SJSA1 (cell line): ENCODE measurements at regions not wholly inside any gene's neighbourhood (a gene's known extent, or its start where the extent isn't known, plus 50 kb on each side); places are given as distances from the start of the nearest gene placed in this dataset.

Experiments used
- DNase-seq, 2 experiments: peaks; one replicate each; pipeline ENCODE4 v3.0.0-alpha.2; 2015 to 2020; ENCODE audit warnings: low spot score in 2 of 2, low read depth in 1 of 2
- H3K27ac ChIP-seq: fragments of 250-450 bp; sonication (Bioruptor Pico); 2 replicates; pipeline ENCODE4 v1.5.1; 2020; ENCODE audit warnings: mild to moderate bottlenecking, moderate library complexity
- H3K27me3 ChIP-seq: fragments of 250-450 bp; sonication (Bioruptor Pico); replicated peaks from 2 replicates; pipeline ENCODE4 v1.5.1; 2020; ENCODE audit warnings: mild to moderate bottlenecking, moderate library complexity
- H3K36me3 ChIP-seq: fragments of 250-450 bp; sonication (Bioruptor Pico); 2 replicates; pipeline ENCODE4 v1.5.1; 2020; ENCODE audit warnings: mild to moderate bottlenecking
- H3K4me1 ChIP-seq: fragments of 250-450 bp; sonication (Bioruptor Pico); replicated peaks from 2 replicates; pipeline ENCODE4 v1.6.1; 2021; ENCODE audit warnings: mild to moderate bottlenecking
- H3K4me3 ChIP-seq: fragments of 250-450 bp; sonication (Bioruptor Pico); 2 replicates; pipeline ENCODE4 v1.5.1; 2020; ENCODE audit warnings: mild to moderate bottlenecking
- H3K9me3 ChIP-seq: fragments of 250-450 bp; sonication (Bioruptor Pico); replicated peaks from 2 replicates; pipeline ENCODE4 v1.5.1; 2020; ENCODE audit warnings: mild to moderate bottlenecking

DNA sequence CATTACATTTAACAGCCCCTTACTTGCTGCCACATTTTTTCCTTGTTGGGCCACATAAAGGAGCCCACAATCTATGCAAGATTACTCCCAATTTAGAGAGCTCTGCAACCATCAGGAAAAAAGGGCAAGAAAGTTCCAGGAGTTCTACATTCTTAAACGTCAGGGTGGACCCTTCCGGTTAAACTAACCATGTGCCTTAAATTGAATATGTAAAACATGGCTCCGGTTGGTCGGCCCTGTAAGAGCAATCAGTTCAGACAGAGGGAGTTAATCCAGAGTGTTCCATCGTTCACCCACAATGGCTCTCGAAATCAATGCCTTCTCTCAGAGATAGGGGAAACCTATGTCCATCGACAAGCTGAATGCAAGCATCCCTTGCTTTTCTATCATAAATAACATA, 253.7 kb upstream of the PFKP start:
- Histone ChIP-seq H3K27me3 (peaks cover 33% of the 10 kb centered on the region), H3K4me1 (no peaks in the 10 kb centered on the region), H3K4me3 (no peak overlapping the region), H3K9me3 (no peaks in the 10 kb centered on the region), H3K27ac (no peak overlapping the region), H3K36me3 (no peaks in the 10 kb centered on the region)
- DNase-seq: no peak

DNA sequence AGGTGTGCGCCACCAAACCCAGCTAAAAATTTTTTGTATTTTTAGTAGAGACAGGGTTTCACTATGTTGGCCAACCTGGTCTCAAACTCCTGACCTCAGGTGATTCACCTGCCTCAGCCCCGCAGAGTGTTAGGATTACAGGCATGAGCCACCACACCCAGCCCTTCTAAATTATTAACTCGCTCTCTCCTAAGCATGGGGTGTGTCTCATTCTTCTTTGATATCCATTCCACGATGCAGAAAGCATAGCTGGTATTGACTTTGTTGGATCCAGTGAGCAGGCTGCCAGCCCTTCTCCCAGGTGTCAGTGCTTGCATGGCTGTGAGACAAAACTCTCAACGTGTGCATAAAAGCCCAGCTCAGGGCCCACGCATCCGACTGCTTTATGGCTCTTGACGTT, 254.1 kb upstream of the PFKP start:
- no peak overlapping the region for H3K27ac ChIP-seq
- H3K36me3 ChIP-seq: no peaks in the 10 kb centered on the region
- no peak overlapping the region for H3K4me3 ChIP-seq
- peaks cover 32% of the 10 kb centered on the region for H3K27me3 ChIP-seq
- no peak for DNase-seq
- H3K9me3 ChIP-seq: no peaks in the 10 kb centered on the region
- H3K4me1 ChIP-seq: no peaks in the 10 kb centered on the region

DNA sequence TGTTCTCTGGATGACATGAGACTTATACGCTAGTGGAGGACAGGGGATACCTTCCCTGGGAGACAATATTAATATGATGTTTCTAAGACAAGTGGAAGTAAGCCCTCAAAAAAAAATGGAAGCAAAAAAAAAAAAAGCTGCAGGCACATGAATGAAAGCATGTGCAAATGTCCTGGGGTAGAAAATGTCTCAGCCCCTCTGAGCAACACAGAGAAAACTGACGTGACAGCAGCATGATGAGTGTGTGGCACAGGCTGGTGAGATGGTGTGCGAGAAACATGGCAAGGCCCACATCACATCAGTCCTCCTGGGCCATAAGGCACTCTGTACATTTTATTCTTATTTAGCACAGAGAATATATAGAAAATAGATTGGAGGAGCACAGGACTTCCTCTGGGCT, 254.7 kb upstream of the PFKP start:
- no peaks in the 10 kb centered on the region for H3K9me3 ChIP-seq
- DNase-seq: no peak
- H3K27me3 ChIP-seq: peaks cover 30% of the 10 kb centered on the region
- no peak overlapping the region for H3K27ac ChIP-seq
- no peaks in the 10 kb centered on the region for H3K4me1 ChIP-seq
- H3K4me3 ChIP-seq: no peak overlapping the region
- H3K36me3 ChIP-seq: no peaks in the 10 kb centered on the region

DNA sequence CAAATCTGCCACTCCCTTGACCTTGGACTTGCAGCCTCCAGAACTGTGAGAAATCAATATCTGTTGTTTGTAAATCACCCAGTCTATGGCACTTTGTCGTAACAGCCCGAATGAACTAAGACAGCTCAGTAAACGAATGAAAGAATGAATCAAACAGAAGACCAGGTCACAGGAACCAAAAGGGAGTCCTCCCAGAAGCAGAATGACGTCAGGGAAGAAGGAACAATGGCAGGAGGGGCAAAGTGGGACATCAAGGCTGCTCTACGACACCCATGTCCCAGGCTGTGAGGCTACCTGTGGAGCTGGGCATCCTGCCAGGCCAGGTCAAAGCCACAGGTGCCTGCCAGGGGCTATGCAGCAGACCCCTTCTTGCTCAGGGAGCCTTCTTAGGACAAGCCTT, 267.2 kb upstream of the PFKP start:
- Histone ChIP-seq H3K4me1 (no peaks in the 10 kb centered on the region), H3K27me3 (peaks cover 3% of the 10 kb centered on the region; the same call in 1 of the 2 replicates), H3K4me3 (no peak overlapping the region), H3K27ac (no peak overlapping the region), H3K9me3 (no peaks in the 10 kb centered on the region), H3K36me3 (no peaks in the 10 kb centered on the region)
- no peak for DNase-seq

DNA sequence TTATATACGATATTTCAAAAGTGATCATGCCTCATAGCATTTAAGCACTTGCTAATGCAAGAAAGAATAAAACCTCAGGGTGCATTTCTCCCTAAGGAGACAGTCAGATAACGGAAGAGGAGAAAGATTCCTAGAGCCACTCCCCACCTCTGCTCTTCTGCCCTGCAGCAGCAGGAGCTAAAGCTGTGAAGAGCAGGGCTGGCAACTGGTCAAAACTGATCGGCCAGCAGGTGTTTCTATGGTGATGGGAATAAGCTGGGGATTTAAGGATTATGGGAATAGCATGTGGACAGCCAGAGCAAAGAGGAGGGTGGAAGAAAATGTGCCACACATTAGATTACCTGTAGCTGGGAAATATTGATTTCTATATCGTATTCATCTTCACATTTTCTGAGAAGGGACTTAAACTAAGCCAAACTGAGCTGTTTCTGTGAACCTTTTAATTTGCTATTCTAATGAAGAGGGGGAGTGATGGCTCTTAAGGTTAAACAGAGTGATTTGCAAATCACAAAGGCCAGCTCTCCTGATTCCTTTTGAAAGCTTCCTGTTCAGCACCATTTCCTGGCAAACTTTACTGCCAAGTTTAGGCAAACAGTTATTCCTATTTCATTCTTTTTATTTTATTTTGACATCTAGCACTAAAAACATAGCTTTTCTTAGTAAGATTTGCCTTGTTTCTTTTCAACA, 268.9 kb upstream of the PFKP start:
- Histone ChIP-seq H3K27me3 (peaks cover 3% of the 10 kb centered on the region; the same call in 1 of the 2 replicates), H3K4me3 (no peak overlapping the region), H3K9me3 (no peaks in the 10 kb centered on the region), H3K27ac (no peak overlapping the region), H3K4me1 (no peaks in the 10 kb centered on the region), H3K36me3 (no peaks in the 10 kb centered on the region)
- DNase-seq: no peak

DNA sequence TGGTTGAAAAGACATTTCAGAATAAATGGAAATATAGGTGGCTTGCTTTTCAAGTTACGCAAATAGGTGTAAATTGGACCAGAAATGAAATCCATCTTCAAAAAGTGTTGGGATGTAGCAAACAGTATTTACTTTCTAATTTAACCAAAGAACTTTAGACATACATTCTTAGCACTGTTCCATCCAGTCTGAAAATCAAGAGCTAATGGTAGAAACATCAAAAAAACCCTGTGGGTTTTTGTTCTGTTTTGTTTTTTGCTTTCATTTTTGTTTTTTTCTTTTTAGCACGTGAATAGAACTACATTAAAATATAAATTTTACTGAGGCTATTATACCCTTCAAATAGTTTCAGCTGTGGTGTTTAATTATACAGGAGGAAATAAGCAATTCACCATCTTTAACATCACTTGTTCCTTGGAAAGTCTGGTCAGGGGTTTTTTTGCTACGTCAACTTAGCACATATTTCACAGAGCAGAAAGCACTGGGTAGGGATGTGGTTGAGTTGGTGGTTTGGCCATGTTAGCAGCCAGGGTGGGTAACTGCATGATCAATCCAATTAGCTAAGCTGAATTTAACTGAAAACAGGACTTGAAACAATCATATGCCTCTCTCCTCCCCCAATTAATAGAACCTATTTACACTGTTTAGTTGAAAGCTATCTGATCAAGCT, 275.4 kb upstream of the PFKP start:
- Histone ChIP-seq H3K4me3 (no peak overlapping the region), H3K9me3 (no peaks in the 10 kb centered on the region)

DNA sequence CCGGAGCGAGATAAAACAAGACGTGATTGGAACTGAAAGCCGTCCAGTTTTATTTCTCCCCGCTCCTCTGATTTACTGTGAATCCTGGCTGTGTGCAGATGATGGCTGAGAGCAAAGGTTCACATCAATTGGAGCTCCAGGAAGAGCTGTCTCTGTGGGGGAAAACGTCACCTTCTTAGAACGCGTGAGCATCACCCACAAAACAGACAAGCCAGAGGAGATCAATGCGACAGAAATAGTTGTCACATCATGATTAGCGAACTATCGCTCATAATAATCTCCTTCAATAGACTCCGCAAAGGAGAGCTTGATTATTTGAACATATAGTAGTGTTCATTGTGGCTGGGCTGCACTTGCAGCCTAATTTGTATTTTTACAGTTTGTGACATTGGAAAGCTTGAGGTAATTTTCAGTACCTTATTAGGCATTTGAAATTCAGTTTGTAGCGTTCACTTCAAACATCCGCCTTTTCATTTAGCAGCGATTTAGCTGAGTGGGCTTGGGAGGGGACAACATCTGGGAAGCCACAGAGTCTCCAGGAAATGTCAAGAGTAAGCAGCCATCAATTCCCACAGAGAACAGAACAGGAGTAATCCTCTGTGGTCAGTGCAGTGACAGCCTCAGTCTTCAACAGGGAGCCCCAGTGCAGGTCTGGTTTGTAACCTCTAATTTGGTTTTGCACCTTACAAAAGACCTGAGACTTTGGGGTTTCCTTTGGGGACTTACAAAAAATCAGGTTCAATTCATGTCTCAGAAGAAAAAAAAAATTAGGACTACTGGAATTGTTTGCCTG, 276.8 kb upstream of the PFKP start:
- Histone ChIP-seq H3K27me3 (peaks cover 26% of the 10 kb centered on the region), H3K4me3 (no peak overlapping the region), H3K27ac (no peak overlapping the region), H3K36me3 (no peaks in the 10 kb centered on the region), H3K9me3 (no peaks in the 10 kb centered on the region), H3K4me1 (no peaks in the 10 kb centered on the region)
- no peak for DNase-seq

More for the DNA sequence above, 275.4 kb upstream of the PFKP start:
- H3K27me3 ChIP-seq: peaks cover 22% of the 10 kb centered on the region
- H3K36me3 ChIP-seq: no peaks in the 10 kb centered on the region
- H3K4me1 ChIP-seq: no peaks in the 10 kb centered on the region
- no peak for DNase-seq
- H3K27ac ChIP-seq: no peak overlapping the region

DNA sequence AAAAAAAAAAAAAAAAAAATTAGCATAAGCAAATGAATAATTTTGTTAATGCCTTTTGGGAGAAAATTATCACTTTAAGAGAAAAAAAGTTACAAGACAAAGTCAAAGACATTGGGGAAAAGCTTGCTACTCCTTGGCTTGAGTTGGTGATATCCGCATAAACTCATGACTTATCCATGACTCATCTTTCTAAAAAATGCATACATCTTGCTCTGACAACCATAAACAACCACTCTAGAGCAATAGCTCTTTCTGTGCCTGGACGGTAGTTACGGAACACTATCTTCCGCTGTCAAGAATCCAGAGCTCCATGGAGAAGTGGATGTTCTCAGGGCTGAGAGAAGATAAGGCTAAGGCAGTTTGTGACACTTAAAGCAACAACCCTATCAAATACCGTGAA, 281.1 kb upstream of the PFKP start:
- Histone ChIP-seq H3K4me1 (no peaks in the 10 kb centered on the region), H3K27ac (no peak overlapping the region), H3K4me3 (no peak overlapping the region), H3K36me3 (no peaks in the 10 kb centered on the region), H3K27me3 (peaks cover 21% of the 10 kb centered on the region), H3K9me3 (0 out of 2 replicates have a peak, but pooled peaks cover 3% of the 10 kb centered on the region)
- no peak for DNase-seq

DNA sequence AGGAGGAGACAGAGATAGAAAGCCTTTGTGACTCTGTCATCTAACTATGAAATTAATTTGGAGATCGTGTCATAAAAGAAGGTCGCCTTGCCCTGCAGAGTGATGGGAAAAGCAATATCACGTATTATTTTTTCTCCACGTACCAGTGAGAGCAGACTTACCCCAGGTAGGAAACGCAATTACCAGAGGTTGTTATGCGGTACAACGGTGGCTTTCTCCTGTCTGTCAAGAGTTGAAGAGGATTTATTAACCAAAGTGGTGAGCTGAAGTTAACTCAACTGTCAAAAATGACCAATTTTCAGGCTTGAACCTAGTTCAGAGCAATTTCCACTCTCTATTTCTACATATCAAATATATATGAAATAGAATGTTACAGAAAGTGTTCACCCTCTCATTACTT, 282.6 kb upstream of the PFKP start:
- no peak overlapping the region for H3K4me3 ChIP-seq
- H3K9me3 ChIP-seq: 0 out of 2 replicates have a peak, but pooled peaks cover 3% of the 10 kb centered on the region
- H3K36me3 ChIP-seq: no peaks in the 10 kb centered on the region
- no peaks in the 10 kb centered on the region for H3K4me1 ChIP-seq
- no peak for DNase-seq
- H3K27me3 ChIP-seq: peaks cover 30% of the 10 kb centered on the region
- no peak overlapping the region for H3K27ac ChIP-seq

DNA sequence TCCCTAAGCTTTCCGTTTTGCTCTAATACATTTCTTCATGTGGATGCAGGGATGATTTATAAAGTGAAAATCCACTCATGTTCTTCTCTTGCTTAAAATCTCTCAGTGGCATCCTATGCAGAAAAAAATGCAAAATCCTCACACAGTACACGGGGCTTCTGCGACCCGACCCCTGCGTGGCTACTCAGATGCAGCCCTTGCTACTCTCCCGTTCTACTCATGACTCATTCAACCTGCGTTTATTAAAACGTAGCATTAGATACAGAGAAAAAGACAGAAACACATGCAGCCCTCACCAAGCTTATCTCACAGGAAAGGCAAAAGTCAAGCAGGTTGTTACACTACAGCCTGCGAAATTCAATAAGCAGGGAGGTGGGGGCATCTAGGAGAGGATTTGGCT, 284.4 kb upstream of the PFKP start:
- peaks cover 20% of the 10 kb centered on the region for H3K27me3 ChIP-seq
- no peaks in the 10 kb centered on the region for H3K4me1 ChIP-seq
- H3K9me3 ChIP-seq: 0 out of 2 replicates have a peak, but pooled peaks cover 3% of the 10 kb centered on the region
- no peak overlapping the region for H3K4me3 ChIP-seq
- H3K36me3 ChIP-seq: no peaks in the 10 kb centered on the region
- H3K27ac ChIP-seq: no peak overlapping the region
- DNase-seq: no peak

DNA sequence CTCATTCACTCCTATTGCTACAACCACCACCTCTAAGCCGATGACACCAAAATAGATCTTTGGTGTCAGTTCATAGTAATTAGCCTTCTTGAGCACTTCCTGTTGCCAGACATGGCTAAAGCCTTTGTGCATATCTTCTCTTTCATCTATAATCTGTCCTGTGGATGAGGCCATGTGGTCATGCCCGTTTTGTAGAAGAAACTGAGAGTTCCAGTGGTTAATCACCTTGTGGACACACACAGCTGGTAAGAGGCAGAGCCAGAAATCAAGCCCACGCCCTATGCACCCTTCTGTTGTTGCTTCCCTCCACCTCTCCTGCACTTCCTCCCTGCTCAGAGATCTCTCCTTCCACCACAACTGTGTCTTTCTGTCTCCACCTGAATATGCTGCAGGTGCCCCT, 285.1 kb upstream of the PFKP start:
- H3K4me3 ChIP-seq: no peak overlapping the region
- peaks cover 22% of the 10 kb centered on the region for H3K27me3 ChIP-seq
- no peaks in the 10 kb centered on the region for H3K36me3 ChIP-seq
- no peak for DNase-seq
- H3K27ac ChIP-seq: no peak overlapping the region
- H3K9me3 ChIP-seq: 0 out of 2 replicates have a peak, but pooled peaks cover 3% of the 10 kb centered on the region
- no peaks in the 10 kb centered on the region for H3K4me1 ChIP-seq

DNA sequence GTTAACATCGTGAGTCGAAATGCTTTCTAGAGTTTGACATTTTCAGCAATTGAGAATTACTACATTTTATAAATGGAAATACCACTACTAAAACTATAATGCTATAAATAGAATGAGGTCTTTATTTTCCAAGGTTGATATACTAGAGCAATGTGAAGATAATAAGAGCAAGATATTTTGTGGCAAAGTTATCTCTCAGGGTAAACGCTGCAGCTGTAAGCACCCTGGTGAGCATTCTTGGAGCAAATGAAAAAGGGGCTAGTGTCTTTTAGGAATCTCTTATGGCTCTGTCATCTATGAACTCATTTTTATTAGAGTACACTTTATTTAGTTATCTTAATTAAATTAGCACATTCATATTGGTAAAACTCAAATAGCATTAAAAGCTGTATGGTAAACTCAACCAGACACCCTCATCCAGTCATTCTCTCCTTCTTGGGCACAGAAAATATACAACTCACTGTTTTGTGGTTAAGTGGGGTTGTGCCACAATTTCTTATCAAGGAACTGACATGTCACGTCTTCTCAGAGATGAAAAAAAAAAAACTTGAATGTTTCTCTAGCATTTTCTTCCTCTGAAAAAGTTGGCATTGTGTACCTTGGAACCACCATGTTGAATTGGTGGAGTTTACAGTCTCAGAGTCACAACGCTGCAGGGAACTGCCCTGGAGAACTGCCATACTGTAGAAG, 289.5 kb upstream of the PFKP start:
- H3K27ac ChIP-seq: no peak overlapping the region
- no peak for DNase-seq
- no peaks in the 10 kb centered on the region for H3K9me3 ChIP-seq
- H3K36me3 ChIP-seq: no peaks in the 10 kb centered on the region
- no peak overlapping the region for H3K4me3 ChIP-seq
- no peaks in the 10 kb centered on the region for H3K4me1 ChIP-seq
- peaks cover 29% of the 10 kb centered on the region for H3K27me3 ChIP-seq

DNA sequence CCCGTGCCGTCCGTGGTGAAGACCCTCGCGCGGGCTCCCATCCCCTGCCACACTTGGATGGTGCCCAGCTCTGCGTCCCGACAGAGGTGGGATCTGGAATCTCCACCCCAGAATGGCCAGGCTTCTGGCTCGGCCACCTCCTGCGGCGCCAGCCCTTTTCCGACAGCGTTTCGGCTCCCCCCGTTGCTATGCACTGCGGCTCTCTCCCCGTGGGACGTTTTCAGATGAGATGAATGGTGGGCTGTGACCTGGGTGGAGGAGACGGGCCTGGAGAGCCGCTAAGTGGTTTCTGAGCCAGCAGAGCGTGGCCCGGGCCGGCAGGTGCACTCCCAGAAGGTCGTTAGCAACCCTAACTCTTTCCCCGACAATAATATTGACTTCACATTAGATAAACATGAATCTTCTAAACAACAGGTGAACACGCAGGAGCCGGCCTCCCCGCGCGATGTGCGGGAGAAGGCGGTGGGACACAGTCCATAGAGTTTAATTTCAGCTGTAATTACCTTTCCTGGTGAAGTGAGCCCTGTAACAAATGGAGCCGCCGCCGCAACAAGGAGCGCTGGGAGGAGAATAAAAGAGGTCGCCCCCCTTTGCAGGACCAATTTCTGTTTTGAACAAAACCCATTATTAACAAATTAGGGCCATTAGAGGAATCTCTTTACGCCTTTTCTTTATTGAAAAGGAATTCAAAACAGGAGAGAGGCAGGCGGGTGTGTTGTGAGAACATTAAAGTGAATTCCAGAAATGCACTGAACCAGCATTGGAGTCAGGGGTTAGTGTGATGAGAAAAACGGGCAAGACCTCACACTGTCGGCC, 294.3 kb upstream of the PFKP start:
- Histone ChIP-seq H3K9me3 (no peaks in the 10 kb centered on the region), H3K27me3 (peaks cover 23% of the 10 kb centered on the region), H3K27ac (no peak overlapping the region), H3K36me3 (no peaks in the 10 kb centered on the region), H3K4me3 (no peak overlapping the region), H3K4me1 (no peaks in the 10 kb centered on the region)
- DNase-seq: no peak
